Suprapubic skin (tissue), 3 donors: ENCODE measurements at regions not wholly inside any gene's neighbourhood (a gene's known extent, or its start where the extent isn't known, plus 50 kb on each side); places are given as distances from the start of the nearest gene placed in this dataset.

Experiments used
- EP300 ChIP-seq: sonication (generic); formaldehyde crosslinking; IDR thresholded peaks from one replicate; pipeline ENCODE4 v1.6.1; 2017; ENCODE audit warnings: antibody characterized with exemption
- POLR2A ChIP-seq, 2 donors: fragments of 450-650 bp; IDR thresholded peaks; one replicate each; pipeline ENCODE4 v1.6.1; 2017; ENCODE audit warnings: antibody characterized with exemption in 2 of 2, mild to moderate bottlenecking in 2 of 2, moderate library complexity in 2 of 2
- TF ChIP-seq, protein P1 (sequence below), 2 donors: fragments of 200-600 bp in 1 of 2; fragments of 450-650 bp in 1 of 2; sonication (generic) in 1 of 2; IDR thresholded peaks; one replicate each; pipeline ENCODE4 v1.5.1; 2016 to 2019; ENCODE audit warnings: antibody characterized with exemption in 2 of 2, mild to moderate bottlenecking in 1 of 2, moderate library complexity in 1 of 2

DNA sequence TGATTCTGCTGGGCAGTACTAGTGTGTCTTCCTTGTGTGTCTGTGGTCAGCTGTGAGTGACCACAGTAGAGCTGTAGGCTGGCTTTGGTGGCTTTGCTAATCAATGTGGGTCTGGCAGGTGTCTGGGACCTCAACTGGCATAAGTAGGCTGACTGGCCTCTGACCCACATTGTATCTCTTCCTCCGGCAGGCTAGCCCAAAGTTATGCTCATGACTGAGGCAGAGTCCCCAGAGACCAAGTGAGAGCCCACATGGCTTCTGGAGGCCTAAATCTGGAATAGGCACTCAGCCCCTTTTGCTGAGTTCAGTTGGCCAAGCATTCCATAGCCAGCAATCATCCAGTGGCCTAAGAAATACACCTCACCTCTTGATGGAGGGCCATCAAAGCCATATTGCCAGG, 289.1 kb upstream of the SUCLG2 start:
- TF ChIP-seq POLR2A (IDR thresholded peaks at IDR 0.05) (no peak), EP300 (no peak)
- TF ChIP-seq, protein P1, sequence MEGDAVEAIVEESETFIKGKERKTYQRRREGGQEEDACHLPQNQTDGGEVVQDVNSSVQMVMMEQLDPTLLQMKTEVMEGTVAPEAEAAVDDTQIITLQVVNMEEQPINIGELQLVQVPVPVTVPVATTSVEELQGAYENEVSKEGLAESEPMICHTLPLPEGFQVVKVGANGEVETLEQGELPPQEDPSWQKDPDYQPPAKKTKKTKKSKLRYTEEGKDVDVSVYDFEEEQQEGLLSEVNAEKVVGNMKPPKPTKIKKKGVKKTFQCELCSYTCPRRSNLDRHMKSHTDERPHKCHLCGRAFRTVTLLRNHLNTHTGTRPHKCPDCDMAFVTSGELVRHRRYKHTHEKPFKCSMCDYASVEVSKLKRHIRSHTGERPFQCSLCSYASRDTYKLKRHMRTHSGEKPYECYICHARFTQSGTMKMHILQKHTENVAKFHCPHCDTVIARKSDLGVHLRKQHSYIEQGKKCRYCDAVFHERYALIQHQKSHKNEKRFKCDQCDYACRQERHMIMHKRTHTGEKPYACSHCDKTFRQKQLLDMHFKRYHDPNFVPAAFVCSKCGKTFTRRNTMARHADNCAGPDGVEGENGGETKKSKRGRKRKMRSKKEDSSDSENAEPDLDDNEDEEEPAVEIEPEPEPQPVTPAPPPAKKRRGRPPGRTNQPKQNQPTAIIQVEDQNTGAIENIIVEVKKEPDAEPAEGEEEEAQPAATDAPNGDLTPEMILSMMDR (IDR thresholded peaks at IDR 0.05): no peak
